GM12878 (cell line): ENCODE measurements at regions not wholly inside any gene's neighbourhood (a gene's known extent, or its start where the extent isn't known, plus 50 kb on each side); places are given as distances from the start of the nearest gene placed in this dataset.
"Not testable (repeated sequence)": the region's sequence is repeated elsewhere in the genome, so short reads cannot be mapped to it uniquely, and the experiment has no call there.

Experiments used
- BCL3 ChIP-seq: IDR thresholded peaks from 2 replicates; pipeline ENCODE4 v1.6.1; 2011; ENCODE audit warnings: borderline replicate concordance, low read depth, mild to moderate bottlenecking, moderate library complexity, low read length; ENCODE audit not compliant: insufficient read depth, poor library complexity, severe bottlenecking
- EP300 ChIP-seq, 2 experiments: fragments of 150-350 bp in 1 of 2; IDR thresholded peaks; 2 replicates each; pipeline ENCODE4 v1.6.1; 2011 to 2012; ENCODE audit warnings: low read depth in 2 of 2, low read length in 2 of 2, borderline replicate concordance in 1 of 2, improper control_type of control experiment in 1 of 2, inconsistent platforms in 1 of 2; ENCODE audit not compliant: control insufficient read depth in 1 of 2
- MYC ChIP-seq: IDR thresholded peaks from 2 replicates; pipeline ENCODE4 v1.6.1; 2011; ENCODE audit warnings: mild to moderate bottlenecking, low read length, moderate library complexity, inconsistent platforms; ENCODE audit not compliant: insufficient read depth, insufficient replicate concordance, insufficient read length, severe bottlenecking
- RFX5 ChIP-seq: IDR thresholded peaks from 2 replicates; pipeline ENCODE4 v1.6.1; 2011; ENCODE audit warnings: low read depth, low read length, improper control_type of control experiment
- SIN3A ChIP-seq: IDR thresholded peaks from 2 replicates; pipeline ENCODE4 v1.6.1; 2012; ENCODE audit warnings: low read depth, low read length, improper control_type of control experiment
- TF ChIP-seq, protein P1 (sequence below), 3 experiments: IDR thresholded peaks in 2 of 3; conservative IDR thresholded peaks in 1 of 3; 2 replicates each; pipeline ENCODE4 v1.5.1; 2011; ENCODE audit warnings: low read depth in 3 of 3, low read length in 3 of 3, mild to moderate bottlenecking in 3 of 3, control low read depth in 2 of 3, moderate library complexity in 2 of 3, inconsistent platforms in 1 of 3, mixed read lengths in 1 of 3; ENCODE audit not compliant: control insufficient read depth in 2 of 3, insufficient read depth in 1 of 3; ENCODE audit errors: extremely low read depth in 1 of 3

DNA sequence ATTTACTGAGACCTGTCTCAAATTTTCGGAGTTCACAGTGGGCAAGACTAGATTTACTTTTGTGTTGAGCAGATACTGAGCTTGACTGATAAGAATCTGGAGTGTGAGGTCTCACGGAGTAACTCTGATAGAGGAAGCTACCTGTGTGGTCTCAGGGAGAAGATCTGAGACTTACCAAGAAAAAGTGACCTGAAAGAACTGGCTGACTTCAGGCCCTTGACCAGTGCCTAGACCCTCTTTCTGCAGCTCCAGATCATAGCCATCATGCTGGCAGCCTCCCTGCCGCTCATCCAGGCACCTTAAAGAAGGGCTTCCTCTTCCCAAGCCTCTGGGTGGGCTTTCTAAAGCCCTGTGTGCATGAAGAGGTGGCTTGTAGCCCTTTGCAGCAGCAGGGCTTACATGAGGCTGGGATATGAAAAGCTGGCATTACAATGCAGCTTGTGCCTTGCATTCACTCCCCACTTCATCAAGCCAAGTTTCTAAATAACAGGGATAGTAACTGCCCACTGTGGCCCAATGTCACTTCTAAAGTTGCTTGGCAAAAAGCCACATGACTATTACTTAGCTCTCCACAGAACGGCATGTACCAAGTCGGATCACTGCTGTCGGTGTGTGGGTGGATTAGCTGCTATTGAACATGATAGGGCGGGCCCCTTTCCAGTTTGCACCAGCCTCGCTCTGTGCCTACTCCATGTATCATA lies 115.3 kb upstream of the NBPF26 start:
- TF ChIP-seq, protein P1, sequence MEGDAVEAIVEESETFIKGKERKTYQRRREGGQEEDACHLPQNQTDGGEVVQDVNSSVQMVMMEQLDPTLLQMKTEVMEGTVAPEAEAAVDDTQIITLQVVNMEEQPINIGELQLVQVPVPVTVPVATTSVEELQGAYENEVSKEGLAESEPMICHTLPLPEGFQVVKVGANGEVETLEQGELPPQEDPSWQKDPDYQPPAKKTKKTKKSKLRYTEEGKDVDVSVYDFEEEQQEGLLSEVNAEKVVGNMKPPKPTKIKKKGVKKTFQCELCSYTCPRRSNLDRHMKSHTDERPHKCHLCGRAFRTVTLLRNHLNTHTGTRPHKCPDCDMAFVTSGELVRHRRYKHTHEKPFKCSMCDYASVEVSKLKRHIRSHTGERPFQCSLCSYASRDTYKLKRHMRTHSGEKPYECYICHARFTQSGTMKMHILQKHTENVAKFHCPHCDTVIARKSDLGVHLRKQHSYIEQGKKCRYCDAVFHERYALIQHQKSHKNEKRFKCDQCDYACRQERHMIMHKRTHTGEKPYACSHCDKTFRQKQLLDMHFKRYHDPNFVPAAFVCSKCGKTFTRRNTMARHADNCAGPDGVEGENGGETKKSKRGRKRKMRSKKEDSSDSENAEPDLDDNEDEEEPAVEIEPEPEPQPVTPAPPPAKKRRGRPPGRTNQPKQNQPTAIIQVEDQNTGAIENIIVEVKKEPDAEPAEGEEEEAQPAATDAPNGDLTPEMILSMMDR (IDR thresholded peaks at IDR 0.05 in 2 of 3, conservative IDR thresholded peaks at IDR 0.05 in 1 of 3; ENCODE audit: control insufficient read depth in 2 of 3, extremely low read depth in 1 of 3, insufficient read depth in 1 of 3, low read depth in 3 of 3, low read length in 3 of 3), result not testable (repeated sequence)
- not testable (repeated sequence) for TF ChIP-seq SIN3A; EP300 (IDR thresholded peaks at IDR 0.05; ENCODE audit: borderline replicate concordance in 1 of 2, control insufficient read depth in 1 of 2, low read depth in 2 of 2, low read length in 2 of 2); BCL3; MYC; RFX5
